Fibroblast of skin of left quadriceps (primary cell): ENCODE measurements at regions not wholly inside any gene's neighbourhood (a gene's known extent, or its start where the extent isn't known, plus 50 kb on each side); places are given as distances from the start of the nearest gene placed in this dataset.

ENCODE experiments used
- DNase-seq, 2 experiments: peaks; one replicate each; pipeline ENCODE4 v3.0.0-alpha.2; 2013; ENCODE audit warnings: low read depth in 2 of 2

DNA sequence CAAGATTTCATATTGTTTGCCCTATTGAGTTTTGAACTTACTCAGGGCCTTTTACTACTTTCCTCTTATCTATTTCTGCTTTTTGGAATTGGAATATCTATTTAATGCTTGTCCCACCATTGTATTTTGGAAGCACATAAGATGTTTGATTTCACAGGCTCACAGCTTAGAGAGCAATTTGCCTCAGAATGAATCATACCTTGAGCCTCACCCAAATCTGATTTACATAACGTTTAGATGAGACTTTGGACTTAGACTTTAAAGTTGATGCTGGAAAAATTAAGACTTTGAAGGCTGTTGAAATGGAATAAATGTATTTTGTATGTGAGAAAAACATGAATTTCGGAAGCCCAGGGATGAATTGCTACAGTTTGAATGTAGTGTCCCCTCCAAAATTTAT, 458.9 kb downstream of the CNTN6 start:
- no peak for DNase-seq

DNA sequence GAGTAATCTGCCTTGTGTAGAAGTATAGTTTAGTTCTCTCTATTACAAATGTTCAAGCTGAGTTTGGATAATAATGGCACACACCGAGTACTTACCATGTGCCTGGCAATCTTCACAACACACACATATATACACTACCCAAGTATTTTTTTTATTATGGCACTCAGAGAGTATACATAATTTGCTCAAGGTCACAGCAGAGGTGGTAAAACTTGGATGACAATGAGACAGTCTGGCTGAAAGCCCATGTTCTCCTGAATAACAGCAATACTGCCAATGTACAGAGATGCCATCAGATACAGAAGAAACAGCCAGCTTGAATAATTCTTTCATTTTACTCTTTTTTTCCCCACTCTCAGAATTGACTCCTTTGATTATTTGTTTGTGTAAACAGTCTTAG, 460.0 kb downstream of the CNTN6 start:
- DNase-seq = no peak

DNA sequence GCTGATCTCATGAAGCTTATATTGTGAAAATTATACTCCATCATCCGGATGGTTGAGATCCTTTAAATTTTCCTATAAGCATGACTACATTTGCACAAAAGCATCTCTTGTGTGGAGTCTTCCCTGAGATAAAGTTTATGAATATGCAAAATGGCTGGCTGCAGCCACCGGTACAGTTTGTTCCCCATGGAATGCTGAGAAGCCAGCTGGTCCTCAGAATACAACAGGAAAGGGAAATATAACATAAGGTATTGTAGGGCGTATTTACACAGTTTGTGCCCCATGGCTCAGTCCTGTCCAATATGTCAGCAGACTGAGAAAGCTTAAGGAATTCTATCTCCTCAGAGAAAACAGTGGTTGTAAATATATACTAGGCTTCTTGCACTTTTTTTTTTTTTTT, 468.6 kb downstream of the CNTN6 start:
- DNase-seq = no peak

DNA sequence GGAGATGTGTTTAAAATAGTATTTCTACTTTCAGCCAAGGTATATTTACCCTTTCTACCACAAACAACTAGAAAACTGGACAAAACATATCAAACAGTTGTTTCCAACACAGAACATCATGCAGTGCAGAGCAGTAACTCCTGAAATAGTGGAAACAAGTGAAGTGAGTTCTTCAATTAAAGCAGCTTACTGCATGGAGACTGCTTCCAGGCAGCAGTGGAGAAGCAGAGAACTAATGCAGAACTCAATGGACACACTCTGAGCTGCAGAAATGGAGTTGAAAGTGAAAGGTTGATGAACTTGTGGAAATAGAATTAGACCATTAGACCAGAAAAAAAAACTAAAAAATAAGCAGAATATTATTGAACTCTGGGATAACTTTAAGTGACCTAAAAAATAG, 478.9 kb downstream of the CNTN6 start:
- no peak for DNase-seq

DNA sequence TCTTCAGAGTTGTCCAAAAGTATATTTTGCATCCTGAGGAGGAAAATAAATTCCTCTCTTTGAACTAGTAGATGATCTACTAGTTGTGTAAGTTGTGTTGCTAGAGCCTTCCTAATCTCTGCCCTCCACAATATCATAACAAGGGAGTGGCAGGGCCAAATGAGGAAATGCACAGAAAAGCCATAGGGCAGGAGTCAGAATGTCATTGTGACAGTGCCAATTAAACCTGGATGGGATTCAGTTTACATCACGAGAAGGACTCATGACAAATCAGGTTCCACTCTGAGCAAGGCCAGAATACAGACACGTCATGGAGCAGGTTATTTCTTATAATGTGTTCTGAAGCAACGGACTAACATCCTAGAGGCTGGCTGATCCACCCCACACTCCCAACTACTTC, 483.2 kb downstream of the CNTN6 start:
- DNase-seq = no peak

DNA sequence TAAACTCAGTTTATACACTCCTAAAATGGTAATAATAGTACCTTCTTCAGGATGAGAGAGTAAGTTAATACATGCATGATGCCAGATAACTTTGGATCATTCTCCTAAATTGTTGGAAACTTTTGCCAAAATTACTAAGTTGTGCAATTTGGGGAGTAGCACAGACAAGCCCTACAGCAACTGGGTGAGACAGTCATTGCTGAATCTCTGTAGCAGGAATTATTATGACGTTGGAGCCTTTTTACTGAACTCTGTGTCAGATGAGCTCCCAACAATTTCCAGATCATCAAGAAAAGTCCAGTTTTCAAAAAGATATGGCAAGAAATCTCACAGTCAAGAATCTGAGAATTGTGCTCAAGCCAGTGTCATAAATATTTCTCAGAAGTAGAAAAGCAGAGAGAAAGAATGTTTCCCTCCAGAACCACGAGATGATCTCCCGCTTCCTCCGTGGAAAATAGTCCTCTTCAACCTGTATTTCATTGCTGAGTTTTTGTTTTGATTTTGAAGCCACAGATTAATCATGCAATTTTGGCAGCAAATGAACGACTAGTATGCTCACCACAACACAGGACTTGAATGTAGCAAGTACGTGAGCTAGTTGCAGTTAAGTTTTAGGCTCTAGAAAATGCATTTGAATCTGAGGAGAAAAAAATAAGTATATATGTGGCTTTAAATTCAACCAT, 485.4 kb downstream of the CNTN6 start:
- peak; percentile 18 to 32 for DNase-seq

DNA sequence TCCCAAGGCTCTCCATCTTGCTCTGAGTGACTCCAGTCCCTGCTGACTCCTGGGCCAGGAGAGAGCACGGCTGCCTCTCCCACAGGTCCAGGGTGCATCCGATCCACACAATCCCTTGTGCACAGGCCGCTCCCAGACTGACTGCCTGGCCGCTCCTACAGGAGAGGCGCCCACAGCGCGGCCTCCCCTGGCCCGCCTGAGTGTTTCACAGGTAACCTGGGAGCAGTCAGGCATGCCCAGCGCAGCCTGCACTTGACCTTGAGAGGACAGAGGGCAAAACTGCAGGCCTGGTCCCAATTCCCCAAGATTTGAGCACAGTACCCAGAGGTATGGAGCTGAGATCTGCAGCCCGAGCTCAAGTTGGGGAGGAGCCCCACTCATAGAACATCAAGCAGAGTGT, 490.2 kb downstream of the CNTN6 start:
- DNase-seq = no peak

DNA sequence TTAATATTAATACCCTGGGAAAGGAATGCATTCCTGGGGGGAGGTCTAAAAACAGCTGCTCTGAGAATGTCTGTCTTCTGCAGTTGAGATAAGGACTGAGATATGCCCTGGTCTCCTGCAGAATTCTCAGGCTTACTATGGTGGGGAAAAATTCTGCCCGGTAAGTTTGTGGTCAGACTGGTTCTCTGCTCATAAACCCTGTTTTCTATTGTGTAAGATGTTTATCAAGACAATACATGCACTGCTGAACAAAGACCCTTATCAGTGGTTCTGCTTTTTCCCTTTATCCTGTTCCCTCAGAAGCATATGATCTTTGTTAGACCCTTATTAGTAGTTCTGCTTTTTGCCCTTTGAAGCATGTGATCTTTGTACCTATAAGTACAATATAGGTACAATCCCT, 494.6 kb downstream of the CNTN6 start:
- no peak for DNase-seq

DNA sequence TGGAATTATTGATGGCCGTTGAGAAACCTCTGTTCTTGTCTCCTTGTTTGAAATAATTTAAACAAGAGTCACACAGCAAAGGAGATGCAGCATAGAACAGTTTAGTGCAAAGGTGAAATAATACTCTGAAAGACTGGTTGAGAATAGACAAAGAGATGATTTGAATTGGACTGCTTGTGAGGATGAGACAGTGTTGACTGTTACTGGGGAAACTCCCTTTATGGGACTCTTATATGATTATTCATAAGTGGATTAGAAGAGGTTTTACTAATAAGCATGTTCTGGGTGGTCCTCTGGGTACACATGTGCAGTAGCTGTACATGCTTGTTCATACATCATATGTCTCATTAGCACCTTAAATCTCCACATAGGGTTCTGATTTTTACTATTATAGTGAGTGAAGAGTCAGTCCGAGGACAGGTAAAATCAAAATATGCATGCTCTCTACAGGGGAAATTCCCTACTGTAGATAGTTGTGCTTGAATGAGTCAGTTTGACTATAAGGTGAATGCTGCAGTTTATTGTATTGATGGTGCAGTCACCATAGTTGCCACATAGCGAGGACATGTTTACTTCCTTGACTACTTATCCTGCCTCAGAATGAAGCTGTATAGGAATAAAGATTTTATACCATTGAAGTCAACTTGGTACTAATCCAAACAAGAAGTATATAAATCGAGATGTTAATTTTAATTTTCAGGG, 498.7 kb downstream of the CNTN6 start:
- no peak for DNase-seq

DNA sequence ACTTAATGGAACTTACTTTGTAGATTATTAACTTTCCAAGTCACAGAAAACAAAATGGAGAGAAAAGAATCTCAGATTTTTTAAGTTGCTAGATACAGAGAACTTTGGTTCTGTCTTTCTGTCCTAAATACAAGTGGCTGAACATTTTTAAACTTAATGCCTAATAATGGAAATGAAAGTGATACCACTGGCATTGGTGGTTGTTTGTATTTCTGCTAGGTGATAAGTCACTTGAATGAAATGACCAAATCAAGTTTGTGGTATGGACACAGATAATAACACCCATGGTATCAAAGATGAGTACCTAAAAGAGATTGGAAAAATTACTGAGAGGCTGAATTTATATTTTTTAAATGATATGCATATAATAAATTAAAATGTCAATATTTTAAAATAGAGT, 502.1 kb downstream of the CNTN6 start:
- DNase-seq = no peak

DNA sequence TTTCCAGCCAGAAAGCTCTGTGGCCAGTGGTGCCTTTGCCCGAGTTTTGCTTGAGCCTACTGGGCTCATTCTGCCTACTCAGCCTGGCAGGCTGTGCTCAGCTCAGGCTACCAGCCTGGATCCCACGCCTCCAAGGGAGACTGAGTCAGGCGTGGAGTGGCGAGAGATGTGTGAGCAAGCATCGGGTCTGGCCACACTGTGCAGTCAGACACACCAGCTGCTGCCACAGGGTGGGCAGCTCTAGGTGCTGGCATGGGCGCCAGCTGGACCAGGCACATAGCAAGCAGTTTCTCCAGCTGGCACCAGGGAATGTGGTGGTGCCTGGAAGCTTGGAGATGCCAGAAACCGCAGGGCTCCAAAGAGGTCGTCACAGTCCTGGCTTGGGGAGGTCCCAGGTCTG, 498.5 kb upstream of the CNTN4 start:
- no peak for DNase-seq

DNA sequence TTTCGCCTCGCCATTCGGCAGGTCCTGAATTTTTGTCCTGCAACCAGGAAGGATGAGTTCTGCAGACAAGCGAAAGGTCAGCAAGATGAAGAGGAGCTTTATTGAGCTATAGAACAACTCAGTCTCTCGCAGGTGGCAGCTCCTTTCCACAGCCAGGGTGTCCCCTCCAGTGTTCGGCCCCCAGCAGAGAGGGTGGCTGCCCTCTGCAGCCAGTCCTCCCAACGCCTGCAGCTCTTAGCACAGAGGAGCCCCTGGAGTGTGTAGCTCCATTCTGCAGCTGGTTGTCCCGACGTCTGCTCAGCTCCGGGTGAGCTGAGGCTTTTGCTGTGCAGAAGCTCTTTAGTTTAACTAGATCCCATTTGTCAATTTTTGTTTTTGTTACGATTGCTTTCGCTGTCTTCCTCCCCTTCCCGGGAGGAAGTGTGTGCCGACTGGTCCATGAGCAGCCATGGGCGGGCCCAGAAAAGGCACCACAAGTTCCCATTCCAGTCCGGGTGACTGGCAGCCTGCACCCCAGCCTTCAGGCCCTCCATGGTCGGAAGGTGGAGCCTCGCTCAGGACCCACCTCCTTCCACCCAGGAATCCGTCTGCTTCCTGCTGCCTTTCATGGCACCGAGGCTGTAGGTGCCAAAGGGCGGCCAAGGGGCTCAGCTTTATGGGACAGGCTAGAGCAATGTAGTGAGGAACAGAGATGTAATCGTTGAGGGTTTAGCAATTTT, 497.8 kb upstream of the CNTN4 start:
- no peak for DNase-seq

DNA sequence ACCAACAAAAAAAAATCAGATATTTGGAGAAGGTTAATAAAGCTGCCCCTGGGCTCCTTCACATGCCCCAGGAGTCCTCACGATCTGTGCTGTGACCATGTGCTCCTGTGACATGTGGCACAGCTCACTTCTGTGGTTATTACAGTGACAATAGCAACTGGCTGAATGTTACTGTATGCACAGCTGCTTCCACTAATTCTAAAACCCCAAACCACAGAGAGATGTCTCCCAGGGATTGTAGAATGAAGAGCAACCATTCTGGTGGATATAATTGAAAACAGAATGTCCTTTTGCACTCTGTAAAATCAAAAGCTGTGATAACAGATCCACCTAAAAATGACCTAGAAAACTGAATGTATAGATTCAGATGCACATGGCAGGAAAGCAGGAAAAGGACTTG, 489.2 kb upstream of the CNTN4 start:
- DNase-seq = peak; percentile 48 to 57

DNA sequence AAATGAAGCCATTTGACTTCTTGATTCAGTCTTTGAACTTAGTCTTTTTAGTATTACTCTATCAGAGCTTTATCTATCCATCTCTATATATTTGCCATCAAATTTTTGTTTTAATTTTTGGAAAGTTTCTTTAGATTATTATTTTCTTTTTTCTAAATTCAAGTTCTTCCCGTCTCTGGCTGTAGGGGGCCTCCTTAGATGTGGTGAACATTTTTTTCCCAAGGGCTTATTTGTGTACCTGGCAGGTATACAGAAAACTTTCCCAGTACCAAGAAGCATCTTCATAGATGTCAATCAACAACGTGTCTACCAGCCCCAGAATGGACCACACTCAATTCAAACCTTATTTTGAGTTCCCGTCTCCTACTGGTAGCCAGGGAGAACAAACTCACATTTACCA, 486.8 kb upstream of the CNTN4 start:
- no peak for DNase-seq

DNA sequence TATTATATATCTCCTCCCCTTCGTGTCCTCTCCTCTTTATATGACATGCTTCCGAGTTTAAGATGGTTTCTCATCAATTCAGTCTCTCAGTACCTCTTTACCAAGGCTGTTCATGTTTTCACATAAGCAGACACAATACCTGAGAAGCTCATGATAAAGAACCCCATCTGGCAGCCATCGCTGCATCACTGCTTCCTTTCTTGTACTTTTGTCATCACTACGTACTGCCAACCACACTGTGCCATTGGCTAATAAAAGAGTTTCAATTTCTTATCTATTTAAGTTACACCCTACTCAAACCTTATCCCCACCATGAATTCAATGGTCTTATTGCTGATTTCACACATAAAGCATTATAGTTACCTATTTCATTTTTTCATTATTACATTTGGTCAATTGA, 484.7 kb upstream of the CNTN4 start:
- DNase-seq = no peak

DNA sequence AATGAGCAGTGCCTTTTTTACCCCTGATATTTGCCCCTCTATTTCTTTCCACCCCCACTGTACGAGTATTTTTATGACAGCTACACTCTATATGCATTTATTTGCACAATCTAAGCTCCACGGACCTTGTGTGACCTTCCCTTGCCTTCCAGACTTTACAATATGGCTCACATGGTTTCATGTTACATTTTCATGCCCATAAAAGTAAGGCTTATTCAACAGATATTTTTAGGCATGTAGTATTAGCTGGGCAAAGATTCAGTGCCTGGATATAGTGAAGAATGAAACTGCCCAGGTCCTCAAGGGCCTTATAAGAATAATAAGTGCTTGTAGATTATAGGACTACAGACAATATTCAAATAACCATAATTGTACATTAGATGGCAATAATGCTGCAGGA, 481.9 kb upstream of the CNTN4 start:
- no peak for DNase-seq

DNA sequence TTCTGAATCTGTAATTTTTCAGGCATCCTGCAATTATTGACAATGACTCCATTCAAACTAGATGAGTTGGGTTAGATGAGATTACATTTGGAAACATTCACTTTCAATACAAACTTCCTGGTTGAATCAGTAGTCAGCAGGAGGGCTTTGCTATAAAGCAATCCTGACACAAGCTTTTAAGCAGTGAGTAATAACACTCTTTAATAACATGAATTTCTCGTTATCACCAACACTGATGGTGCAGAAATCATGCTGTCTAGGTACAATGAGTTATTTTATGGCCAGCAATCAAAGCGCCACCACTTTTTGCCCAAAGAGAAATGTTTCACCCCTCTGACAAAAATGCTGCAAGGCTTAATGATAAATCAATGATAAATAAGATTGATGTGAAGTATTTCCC, 474.8 kb upstream of the CNTN4 start:
- no peak for DNase-seq

DNA sequence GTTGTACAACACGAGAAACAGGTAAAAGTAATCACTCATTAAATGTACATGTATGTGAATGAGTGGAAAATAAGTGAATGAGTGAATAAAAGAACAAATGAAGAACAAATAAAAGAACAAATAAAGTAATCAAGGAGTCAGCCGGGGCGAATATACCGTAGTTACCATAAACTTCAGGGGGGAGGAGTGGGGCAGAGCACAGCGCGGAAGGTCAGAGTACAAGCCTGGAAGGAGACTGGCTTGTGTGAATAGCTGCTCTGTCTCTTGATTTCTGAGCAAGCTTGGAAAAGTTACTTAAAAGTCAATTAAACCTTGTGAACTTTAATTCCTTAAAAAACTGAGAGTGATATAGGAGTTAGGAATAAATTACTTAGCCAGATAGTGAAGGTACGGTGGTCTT, 466.5 kb upstream of the CNTN4 start:
- DNase-seq = no peak

DNA sequence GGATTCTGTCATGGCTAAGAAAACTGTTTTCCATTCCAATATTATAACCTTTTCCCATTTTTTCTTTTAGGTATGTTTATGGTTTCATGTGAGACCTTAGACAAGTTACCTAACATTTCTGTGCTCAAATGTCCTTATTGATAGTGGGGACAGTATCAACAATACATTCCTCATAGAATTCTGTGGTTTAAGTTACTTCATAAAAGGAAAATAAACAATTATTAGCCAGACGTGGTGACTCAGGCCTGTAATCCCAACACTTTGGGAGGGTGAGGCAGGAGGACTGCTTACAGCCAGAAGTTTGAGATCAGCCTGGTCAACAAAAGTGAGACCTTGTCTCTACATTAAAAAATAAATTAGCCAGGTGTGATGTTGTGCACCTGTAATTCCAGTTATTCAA, 436.8 kb upstream of the CNTN4 start:
- no peak for DNase-seq

DNA sequence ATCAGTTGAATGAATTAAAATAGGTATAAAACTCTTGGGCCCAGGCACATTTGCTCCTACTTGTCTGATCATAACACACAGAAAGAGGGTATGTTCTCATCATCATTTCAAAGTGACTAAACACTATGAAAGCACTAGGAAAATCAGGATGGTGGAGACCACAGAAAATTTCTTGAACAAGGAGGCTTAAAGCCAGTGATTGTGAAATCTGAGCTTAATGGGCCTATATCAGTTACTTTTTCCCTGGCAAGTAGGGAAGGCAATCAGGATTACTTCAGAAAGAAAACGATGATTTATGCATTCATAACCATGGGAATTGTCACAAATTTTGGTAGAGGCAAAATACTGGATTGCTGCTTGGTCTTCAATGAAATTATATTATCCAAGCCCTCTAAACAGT, 434.4 kb upstream of the CNTN4 start:
- DNase-seq = no peak

DNA sequence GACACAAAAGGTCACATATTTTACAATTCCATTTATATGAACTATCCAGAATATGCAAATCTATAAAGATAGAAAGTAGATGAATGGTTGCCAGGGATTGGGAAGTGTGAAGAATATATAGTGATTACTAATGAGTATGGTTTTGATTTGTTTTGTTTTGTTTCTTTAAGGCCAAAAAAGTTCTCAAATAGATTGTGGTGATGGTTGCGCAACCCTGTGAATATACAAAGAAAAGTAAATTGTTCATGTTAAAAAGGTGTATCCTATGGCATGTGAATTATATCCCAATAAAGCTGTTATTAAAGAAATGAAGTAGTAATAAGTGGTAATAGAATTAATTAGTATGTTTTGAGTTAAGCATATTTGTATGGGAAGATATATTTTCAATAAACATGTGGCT, 431.8 kb upstream of the CNTN4 start:
- no peak for DNase-seq

DNA sequence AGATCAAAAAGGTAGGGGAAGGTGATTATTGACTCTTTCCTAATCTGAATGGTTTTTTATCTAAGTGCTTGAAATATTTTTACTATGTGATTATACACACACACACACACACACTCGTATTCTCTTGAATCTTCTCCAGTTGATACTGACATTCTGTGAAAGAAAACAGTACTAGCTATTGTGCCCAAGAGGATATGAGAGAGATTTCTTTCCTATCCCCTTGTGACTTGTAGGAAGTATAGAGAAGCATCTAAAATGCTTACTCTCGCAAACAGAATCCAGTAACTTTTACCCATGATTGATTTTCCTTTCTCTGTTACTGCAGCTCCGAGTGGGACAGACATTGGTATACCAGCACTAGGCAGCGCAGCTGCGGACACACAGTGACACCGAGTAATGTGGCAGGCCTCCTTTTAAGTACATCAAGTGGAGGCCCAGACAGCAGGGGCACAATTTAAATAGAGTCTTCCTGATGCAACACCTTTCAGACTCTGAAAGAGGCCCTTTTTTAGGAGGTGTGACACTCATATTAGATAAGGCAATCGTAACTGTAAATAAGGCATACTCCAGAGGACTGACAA, 421.0 kb upstream of the CNTN4 start:
- DNase-seq = no peak

DNA sequence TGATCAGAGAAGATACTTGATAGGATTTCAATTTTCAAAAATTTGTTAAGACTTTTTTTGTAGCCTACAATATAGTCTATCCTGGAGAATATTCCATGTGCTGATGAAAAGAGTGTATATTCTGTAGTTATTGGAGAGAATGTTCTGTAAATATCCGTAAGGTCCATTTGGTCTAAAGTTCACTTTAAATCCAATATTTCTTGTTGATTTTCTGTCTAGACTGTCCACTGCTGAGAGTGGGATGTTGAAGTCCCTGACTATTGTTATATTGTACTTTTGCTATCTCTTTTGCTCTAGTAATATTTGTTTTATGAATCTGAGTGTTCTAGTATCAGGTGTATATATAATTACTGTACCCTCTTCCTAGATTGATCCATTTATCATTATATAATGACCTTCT, 406.2 kb upstream of the CNTN4 start:
- DNase-seq = no peak
